ENCODE measurements at regions not wholly inside any gene's neighbourhood (a gene's known extent, or its start where the extent isn't known, plus 50 kb on each side); places are given as distances from the start of the nearest gene placed in this dataset.
"Not testable (repeated sequence)": the region's sequence is repeated elsewhere in the genome, so short reads cannot be mapped to it uniquely, and the experiment has no call there.

DNA sequence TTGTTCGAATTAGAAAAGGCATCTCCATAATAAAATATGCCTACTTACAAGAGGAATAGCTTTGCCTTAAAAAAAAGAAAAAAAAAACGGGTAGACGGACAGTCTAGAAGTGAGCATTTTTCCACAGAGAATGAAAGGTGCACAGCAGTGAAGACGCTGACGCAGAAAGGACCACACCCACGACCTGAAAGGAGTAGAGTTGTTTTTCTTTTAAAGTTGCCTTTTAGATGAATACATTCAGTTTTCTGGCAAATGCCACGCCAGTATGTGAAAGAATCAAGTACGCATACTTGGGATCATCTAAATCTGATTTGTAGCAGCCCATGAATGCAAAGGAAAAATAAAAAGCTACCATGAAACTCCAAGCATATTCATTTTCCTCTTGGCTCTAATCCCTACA, 809.2 kb upstream of the SOX11 start:
- no peak for DNase-seq

DNA sequence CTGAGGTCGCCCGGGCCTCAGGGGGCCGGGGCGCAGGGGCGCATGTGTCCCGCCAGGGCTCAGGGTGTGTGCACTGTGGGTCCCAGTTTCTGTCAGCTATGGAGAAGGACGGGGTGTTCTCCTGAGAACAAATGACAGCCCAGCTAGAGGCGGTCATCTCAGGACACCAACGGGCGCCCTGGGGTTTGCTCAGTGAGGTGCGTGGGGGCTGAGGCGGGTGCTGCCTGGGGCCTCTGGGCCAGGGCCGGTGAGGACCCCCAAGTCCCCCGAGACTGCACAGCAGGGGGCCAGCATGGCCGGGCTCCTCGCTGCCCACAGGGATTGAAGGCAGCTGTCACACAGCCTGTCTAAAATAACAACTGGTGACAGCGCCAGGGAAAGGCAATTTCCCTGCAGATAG, 808.8 kb upstream of the SOX11 start:
- DNase-seq: no peak

DNA sequence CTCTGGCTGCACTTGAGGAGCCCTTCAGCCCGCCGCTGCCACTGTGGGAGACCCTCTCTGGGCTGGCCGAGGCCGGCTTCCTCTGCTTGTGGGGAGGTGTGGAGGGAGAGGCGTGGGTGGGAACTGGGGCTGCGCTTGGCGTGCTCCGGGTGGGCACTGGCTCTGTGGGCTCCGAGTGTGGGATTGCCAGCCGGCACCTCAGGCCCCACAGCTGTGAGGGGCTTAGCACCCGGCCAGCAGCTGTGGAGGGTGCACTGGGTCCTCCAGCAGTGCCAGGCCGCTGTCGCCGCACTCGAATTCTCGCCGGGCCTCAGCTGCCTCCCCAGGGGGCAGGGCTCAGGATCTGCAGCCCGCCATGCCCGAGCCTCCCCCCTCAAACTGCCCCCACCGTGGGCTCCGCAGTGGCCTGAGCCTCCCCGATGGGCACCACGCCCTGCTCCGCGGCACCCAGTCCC, 808.0 kb upstream of the SOX11 start:
- no peak for DNase-seq

DNA sequence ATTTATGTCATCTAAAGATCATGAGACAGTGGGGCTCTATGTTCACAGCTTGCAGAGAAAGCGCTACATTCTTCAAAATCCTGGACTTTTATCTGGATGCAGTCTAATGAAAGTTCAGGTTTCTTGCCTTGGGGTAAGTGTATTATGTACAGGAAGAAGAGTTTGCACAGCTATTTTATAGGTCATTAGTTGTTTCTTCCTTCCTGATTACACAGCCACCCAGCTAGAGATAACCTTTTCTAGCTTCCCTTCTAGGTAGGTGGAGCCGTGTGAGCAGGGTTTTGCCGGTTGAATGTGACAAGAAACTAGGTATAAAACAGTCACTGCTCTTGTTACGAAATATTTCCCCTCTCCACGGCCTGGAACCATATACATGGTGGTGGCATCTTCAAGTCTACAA, 800.8 kb upstream of the SOX11 start:
- DNase-seq: no peak

DNA sequence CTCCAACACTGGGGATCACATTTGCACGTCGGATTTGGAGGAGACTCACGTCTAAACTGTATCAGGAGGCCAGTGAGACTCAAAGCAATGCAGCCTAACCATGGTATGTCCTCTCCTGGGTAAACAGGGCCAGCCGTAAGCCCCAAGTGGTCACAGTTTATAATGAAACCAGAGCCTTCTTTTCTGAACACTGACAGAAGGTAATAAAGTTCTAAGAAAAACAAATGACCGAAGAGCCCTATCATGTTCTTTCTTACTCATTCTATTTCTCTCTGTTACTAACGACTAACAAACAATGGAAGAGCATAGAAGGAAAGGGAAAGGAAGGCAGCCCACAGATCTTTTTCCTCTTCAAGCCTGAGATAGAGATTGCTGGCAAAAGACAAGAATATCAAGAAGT, 796.8 kb upstream of the SOX11 start:
- no peak for DNase-seq

DNA sequence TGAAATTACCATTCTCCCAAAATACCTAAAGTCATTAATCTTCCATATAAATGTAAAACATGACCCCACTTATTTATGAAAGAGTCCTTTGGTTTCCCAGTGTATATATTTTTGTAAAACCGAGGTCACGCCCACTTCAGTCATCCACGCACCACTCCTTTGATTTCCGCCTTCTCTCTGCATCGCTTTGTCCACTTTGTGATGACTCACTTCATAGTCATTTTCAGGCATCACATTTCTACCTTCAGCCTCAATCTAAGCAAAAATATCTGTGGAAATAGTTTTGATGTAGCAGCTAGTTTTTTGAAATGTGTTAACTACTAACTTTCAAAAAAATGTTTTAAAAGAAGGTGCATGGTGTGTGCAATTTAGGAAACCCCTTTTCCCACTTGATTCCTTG, 793.5 kb upstream of the SOX11 start:
- no peak for DNase-seq

DNA sequence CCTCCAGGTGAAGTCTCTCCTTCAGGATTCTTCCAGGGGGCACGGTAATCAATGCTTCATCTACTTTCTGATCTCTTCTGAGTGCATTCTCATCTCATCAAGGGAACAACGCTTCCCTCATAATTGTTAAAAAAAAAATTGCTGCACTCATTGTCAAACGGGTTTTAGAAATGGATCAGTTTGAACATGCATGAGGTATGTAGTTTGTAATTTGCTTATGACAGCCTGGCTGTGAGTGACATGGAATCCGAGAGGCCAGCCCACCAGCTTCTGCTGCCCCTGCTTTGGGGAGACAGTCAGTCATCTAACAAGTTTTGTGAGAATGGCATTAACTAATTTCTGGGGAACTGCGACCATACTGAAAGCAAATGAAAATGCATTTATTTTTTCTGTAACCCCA, 791.9 kb upstream of the SOX11 start:
- DNase-seq: no peak

DNA sequence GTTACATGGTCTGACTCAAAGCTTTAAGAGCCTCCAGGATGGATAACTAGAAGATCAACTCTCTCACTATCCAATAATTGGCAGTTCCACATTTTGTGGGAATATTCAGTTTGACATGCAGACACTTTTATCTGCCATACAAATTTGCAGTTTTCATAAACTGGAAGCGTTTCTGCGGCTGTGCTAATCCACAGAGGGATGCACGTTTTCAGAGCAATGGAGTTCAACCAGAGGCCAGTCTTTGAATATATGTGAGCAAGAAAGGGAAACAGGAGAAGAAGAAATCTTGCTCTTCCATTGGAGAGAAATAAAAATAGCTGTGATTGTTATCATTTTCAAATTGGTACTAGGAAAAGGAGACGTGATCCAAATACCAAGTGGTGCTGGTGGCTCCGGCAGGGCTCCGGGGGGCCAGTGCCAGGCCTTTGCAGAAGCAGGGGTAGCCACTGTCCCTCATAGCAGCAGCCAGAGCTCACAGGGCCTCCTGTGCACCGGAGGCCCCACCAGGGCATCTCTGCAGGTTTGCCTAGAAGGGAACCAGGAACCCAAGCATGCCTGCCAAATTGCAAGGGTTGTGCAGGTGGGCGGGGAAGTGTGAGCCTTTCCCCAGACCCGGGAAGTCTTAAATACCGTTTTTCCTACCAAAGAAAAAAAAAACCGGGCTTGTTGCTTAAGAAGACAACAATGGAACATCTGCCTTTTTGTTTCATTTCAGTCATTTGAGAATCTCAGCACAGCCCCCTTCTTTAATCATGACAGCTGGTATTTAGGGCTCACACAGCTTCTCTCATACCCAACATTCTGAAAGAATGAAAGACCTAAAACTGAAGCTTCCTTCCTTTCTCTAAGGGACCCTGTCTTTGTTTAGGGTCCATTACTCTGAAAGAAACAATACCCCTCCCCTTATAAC, 791.1 kb upstream of the SOX11 start:
- no peak for DNase-seq

DNA sequence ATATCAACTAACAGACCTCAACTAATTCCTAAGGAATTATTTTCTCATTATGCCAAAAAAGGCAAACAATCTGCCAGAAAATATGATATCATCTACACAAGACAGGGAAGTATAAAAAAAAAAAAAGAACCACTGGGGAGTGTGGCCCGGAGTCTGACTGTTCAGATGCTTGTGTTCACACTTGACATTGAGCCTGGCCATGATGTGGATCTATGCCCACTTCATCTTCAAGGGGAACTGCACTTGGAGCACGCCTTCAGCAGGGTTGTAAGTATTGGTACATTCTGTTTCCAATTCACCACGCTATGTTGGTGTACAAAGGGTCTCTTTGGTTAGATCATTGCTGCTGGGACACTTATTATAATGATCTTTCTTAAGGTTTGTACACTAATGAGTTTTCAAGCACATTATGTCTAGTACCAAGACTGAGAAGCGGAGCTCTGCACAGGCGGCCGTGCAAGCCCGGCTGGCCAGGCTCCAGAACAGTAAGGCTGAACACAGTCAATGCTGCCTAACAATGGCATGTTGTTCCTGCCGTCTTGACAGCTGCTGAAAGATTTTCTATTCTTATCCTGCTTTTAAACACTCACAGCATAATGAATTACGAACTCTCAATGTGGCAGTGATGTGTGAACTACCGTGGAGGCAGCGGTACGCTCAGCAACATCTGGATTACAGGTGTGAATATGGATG, 788.4 kb upstream of the SOX11 start:
- no peak for DNase-seq

DNA sequence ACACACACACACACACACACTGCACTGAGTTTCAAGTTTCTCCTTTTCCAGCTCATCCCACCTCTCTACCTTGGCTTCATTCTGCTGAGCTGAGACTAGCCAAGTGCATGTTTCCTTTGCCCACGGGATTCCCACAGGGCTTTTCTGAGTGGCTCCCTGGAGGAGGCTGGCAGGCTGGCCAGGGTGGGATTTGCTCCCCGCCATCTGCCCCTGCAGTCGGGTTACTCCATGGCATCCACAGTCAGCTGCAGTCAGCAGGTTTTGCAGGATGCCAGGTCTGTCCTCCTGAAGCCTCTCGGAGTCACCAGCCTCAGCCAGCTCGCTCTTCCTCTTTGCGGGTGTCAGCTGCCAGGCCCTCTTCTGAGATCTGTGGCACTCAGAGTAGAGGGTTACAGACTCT, 783.7 kb upstream of the SOX11 start:
- no peak for DNase-seq

DNA sequence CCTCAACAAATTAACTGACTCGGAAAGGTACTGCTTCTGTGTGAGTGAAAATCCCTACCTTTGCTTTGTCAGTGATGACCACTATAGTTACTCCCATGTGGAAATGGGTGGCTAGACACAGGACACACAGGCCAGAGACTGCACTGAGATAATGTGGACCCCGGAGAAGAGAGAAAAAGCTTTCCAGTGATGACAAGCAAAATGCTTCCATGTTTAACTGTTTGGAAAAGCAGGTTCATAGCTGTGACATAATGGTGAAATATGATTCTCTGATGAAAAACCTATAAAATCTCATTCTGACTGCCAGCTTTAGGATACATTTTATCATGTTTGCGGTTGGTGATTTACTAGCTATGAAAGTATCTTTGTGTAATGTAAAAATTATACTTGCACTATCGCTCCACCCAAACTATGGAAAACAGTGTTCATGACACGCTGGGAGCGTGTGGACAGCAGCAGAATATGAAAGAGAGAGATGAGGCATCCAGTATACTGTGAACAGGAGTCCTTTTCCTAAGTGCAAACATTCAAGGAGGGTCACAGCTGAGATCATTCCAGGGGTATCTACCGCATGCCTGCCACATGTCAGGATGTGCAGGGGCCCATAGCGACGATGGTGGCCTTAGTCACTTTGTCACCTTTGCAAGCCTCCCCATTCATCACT, 782.7 kb upstream of the SOX11 start:
- no peak for DNase-seq

DNA sequence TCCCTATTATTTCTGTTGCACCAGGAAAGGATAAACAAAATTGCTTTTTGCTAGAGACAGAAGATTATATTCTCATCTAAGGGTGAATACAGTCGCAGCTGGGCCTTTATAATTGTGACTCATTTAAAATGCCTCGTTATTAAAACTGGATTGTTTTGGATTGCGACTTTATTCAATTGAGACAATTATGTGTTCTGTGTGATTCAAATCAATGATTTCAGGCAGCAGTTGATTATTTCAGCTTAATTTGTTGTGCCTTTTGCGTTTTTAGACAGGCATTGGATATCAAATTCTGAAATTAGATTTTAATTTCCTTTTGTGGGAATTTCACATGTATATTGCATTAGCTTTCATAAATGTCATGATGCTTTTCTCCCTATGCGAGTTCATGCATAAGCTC, 778.1 kb upstream of the SOX11 start:
- no peak for DNase-seq

DNA sequence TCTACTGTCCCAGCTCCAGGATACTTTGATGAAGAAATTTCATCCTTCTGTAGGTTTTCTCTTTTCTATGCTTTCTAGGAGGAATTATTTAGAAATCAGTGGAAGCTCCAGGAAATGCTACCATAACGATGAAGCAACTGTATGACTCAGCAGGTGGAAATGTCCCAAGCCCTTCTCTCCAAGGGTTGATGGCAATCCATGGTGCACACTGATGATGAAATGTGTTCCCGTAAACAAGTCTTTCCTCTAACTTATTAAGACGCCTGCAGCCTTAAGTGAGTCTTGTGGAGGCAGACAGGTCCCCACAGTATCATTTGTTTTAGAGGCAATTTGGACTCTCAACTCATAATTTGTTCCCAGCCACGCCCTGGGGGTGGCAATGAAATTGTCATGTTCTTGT, 777.6 kb upstream of the SOX11 start:
- DNase-seq: no peak

DNA sequence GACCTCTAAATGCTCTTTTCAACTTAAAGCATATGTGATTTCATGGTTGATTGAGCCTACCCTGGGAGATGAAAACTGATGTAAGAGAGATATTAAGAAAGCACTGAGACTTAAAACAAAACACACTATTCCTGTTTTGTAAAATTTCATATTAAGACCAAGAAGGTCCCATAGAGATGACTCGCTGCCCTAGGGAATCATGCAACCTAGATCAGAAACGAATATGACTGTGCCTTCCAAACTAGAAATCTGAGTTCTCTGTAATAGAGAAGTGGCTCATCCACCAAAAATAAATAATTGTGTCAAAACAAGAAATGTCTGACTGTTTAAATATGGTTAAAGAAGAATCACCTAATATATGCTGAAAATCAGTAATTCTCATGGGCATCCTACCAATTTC, 776.8 kb upstream of the SOX11 start:
- DNase-seq: no peak

DNA sequence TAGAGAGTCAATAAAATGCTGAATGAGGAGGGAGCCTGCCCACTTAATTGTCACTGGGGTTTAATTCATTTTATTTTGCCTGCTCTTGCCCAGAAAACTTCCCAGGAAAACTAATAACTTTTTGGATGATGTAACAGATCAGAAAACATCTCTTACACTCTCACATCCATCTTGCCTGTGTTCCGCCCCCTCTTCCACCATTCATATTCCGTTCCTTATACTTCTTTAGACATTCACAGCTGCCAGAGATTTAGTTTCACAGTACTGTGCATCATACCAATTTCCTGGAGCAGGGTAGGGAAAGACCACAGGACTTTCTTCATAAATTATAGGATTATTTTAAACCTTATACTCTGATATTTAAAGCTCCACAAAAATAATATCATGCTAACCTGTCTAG, 776.1 kb upstream of the SOX11 start:
- DNase-seq: no peak

DNA sequence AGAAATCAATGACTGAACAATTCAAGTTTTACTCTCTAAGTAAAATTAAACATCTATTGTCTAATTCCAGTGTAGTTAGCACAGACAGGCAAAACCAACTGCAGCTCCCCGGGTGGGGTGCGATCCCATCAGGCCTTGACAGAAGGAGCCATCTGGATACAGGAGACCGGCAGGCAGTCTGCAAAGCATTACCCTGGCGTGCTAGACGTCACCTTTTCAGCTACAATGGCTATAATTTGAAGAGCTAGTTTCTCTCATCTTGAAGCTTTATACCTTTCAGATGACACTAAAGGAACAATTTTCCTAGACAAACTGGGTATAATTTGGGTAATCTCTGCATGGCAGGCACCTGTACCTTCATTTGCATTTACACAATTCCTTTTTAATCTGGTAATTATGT, 761.5 kb upstream of the SOX11 start:
- no peak for DNase-seq

DNA sequence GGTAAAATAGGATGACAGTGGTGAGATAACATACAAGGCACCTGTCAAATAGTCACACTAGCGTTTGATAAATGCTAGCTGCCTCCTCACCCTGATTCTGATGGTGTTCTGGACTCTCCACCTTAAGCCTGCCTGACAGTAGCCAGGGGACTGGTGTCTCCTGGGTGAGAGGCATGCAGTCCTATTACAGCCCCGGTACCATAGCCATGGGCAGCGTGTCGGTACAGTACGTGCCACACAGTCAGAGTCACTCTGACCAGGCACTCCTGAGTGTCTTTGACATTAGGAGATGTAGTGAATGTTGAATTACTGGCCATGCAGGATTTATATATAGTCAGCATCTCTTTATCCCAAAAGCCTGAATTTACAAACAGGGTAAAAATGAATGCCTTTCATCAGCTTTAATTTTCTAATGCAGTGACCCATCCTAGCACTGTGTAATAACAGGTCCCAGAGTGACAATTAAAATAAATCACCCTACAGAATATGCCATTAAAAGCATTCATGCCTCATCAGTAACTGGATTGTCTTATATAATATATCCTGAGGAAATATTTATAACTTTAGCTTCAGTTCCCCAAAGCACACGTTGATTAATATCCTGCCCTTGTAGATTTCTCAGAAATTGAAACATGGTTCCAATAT, 760.3 kb upstream of the SOX11 start:
- DNase-seq: no peak

DNA sequence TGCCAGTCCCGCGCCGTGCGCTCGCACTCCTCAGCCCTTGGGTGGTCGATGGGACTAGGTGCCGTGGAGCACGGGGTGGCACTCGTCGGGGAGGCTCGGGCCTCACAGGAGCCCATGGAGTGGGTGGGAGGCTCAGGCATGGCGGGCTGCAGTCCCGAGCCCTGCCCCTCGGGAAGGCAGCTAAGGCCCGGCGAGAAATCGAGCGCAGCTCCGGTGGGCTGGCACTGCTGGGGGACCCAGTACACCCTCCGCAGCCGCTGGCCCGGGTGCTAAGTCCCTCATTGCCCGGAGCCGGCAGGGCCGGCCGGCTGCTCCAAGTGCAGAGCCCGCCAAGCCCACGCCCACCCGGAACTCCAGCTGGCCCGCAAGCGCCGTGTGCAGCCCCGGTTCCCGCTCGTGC, 756.9 kb upstream of the SOX11 start:
- DNase-seq: not testable (repeated sequence)

DNA sequence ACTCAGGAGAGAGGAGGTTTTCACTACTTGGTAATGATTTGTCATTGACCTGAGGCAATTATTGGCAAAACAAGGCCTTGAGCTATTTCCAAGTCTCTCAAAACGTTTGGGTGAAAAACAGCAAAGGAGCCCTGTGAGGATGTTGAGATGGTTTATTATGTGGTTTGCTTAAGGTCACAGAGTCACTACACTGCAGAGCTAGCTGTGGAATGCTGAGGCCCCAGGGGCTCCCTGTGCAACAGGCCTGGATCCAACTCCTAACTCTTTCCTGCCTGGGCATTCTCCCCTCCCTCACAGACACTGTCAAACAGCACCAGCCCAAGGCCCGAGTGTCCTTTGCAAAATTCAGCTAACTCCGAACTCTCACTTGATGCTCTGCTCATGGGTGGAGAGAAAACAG, 754.6 kb upstream of the SOX11 start:
- no peak for DNase-seq

DNA sequence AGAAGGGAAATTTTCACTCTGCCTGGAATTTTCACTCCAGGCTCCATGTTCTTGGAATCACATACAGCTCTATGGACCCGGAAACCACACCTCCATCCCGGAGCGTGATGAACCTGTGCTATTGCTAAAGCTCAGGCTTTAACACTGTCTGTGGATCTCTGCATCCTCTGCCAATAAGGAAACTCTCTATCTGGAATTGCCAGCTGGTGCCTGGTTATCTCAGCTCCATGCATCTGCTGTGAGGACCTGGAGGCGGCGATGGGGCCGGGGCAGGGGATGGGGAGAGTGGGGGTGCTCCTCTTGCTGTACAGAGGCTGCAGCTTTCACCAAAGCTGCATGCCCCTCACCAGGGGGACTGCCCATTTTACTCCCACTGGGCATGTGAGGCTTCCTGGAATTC, 754.0 kb upstream of the SOX11 start:
- DNase-seq: no peak

DNA sequence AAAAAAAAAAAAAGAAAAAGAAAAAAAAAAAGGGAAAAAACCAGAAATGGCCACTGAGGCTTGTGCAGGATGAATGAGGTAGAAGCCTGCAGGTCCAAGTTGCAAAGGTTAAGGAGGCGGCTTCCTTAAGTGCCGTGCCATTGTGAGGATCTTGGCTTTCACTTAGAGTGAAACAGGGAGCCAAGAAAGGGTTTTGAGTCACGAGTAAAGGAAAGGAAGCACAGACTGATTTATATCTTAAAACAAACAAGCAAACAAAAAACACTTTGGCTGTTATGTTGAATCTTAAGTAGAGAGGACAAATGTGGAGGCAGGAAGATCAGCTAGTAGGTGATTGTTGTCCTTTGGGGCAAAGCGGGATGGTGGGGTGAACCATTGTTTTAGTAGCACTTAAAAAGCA, 749.7 kb upstream of the SOX11 start:
- DNase-seq: no peak

DNA sequence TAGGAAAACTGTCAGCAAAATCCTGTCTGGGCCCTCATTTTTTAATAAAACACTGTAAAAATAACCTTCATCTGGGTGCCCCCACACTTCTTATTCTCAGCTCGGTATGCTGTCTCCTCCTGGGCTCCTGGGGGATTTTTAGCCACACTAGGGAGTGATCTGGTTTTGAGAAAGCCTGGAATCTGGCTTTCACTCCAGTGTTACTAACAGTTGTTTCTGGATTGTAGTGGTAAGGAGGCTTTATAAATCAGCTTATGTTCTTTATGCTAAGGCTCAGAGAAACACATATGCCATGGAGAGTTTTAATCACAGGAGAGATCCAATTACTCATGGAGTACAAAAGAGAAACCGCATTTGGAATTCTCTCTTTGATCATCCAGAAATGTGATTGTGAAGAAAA, 744.3 kb upstream of the SOX11 start:
- no peak for DNase-seq

DNA sequence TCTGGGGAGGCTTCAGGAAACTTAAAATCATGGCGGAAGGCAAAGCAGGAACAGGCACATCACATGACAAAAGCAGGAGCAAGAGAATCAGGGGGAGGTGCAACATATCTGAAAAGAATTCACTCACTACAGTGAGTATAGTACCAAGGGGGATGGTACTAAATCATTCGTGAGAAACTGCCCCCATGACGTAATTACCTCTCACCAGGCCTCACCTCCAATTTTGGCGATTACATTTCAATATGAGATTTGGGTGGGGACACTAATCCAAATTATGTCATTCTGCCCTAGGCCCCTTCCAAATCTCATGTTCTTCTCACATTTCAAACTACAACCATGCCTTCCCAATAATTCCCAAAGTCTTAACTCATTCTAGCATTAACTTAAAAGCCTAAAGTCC, 740.8 kb upstream of the SOX11 start:
- DNase-seq: no peak

DNA sequence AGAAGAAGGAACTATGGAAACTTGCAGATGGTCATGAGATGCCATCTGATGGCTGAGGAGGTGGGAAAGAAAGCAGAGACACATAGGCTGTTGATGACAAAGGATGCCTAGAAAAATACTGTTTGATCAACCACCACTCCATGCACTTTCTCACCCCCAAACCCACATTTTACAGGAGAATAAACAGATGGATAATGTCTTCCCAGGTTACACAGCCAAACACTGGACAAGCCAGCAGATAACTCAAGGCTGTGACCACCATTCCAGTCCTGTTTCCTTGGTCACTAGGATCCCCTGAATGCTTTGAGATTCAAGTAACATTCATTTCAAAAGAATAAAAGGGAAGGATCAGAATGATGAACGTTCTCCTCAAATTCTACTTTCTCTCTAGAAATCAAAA, 733.0 kb upstream of the SOX11 start:
- no peak for DNase-seq

Data from Kasumi-1 (cell line).